HEK293T (cell line): ENCODE measurements at regions not wholly inside any gene's neighbourhood (a gene's known extent, or its start where the extent isn't known, plus 50 kb on each side); places are given as distances from the start of the nearest gene placed in this dataset.

Source experiments
- BHLHE40 ChIP-seq: fragments of 450-650 bp; IDR thresholded peaks from 2 replicates; pipeline ENCODE4 v1.6.1; 2016; ENCODE audit warnings: mild to moderate bottlenecking, moderate library complexity, borderline replicate concordance
- ELF4 ChIP-seq: fragments of 450-650 bp; IDR thresholded peaks from 2 replicates; pipeline ENCODE4 v1.6.1; 2017; ENCODE audit warnings: antibody characterized with exemption
- FOXA1 ChIP-seq: fragments of 450-650 bp; IDR thresholded peaks from 2 replicates; pipeline ENCODE4 v1.6.1; 2016; ENCODE audit warnings: mild to moderate bottlenecking
- FOXK2 ChIP-seq: fragments of 450-650 bp; IDR thresholded peaks from 2 replicates; pipeline ENCODE4 v1.6.1; 2016; ENCODE audit warnings: mild to moderate bottlenecking
- PKNOX1 ChIP-seq: fragments of 450-650 bp; IDR thresholded peaks from 2 replicates; pipeline ENCODE4 v1.6.1; 2016
- SP1 ChIP-seq: fragments of 450-650 bp; IDR thresholded peaks from 2 replicates; pipeline ENCODE4 v1.6.1; 2017

- TF ChIP-seq BHLHE40 (no peak), FOXK2 (no peak), FOXA1 (no peak), SP1 (no peak), ELF4 (no peak), PKNOX1 (no peak)
Observed at GRCh38 chr20:37642246-37642645, 51.6 kb upstream of the CTNNBL1 start.
